CD14-positive monocyte (primary cell): ENCODE measurements at regions not wholly inside any gene's neighbourhood (a gene's known extent, or its start where the extent isn't known, plus 50 kb on each side); places are given as distances from the start of the nearest gene placed in this dataset.

ENCODE experiments used
- DNase-seq, 3 donors: peaks; one replicate each; pipeline ENCODE4 v3.0.0-alpha.2; 2011 to 2022
- H2AFZ ChIP-seq: 2 replicates; pipeline ENCODE4 v1.6.0; 2012; ENCODE audit warnings: mild to moderate bottlenecking, low read depth, low read length, inconsistent platforms; ENCODE audit not compliant: insufficient read depth, poor library complexity, severe bottlenecking
- H3K27ac ChIP-seq, 2 donors: 1 replicate in 1 of 2; 2 replicates in 1 of 2; pipeline ENCODE4 v1.5.1; 2012 to 2013; ENCODE audit warnings: low read length in 2 of 2, control low read depth in 1 of 2, inconsistent platforms in 1 of 2, low read depth in 1 of 2, mild to moderate bottlenecking in 1 of 2
- H3K27me3 ChIP-seq, 2 donors: one replicate each; pipeline versions ENCODE4 v1.6.0 to v1.6.1; 2011 to 2013; ENCODE audit warnings: low read length in 2 of 2; ENCODE audit not compliant: control insufficient read depth in 2 of 2, insufficient read depth in 2 of 2
- H3K36me3 ChIP-seq, 2 donors: replicated peaks in 1 of 2; 1 replicate in 1 of 2; 2 replicates in 1 of 2; pipeline versions ENCODE4 v1.5.1 to v1.6.1; 2012 to 2013; ENCODE audit warnings: low read length in 2 of 2, control low read depth in 1 of 2, inconsistent platforms in 1 of 2, mild to moderate bottlenecking in 1 of 2; ENCODE audit not compliant: insufficient read depth in 2 of 2, control insufficient read depth in 1 of 2
- H3K4me1 ChIP-seq, 2 donors: 1 replicate in 1 of 2; 2 replicates in 1 of 2; pipeline versions ENCODE4 v1.5.1 to v1.6.1; 2012 to 2013; ENCODE audit warnings: low read length in 2 of 2, control low read depth in 1 of 2, inconsistent platforms in 1 of 2, mild to moderate bottlenecking in 1 of 2, moderate library complexity in 1 of 2; ENCODE audit not compliant: insufficient read depth in 2 of 2, control insufficient read depth in 1 of 2
- H3K4me2 ChIP-seq: replicated peaks from 2 replicates; pipeline ENCODE3; 2012; ENCODE audit warnings: low read length, moderate library complexity, mild to moderate bottlenecking; ENCODE audit not compliant: poor library complexity, severe bottlenecking; ENCODE audit errors: extremely low read depth
- H3K4me3 ChIP-seq, 3 experiments: fragments of 200-600 bp in 1 of 3; sonication (generic) in 1 of 3; replicated peaks in 1 of 3; 1 replicate in 2 of 3; 2 replicates in 1 of 3; pipeline ENCODE4 v1.5.1; 2011 to 2013; ENCODE audit warnings: low read length in 3 of 3, mild to moderate bottlenecking in 3 of 3, control low read depth in 2 of 3, low read depth in 2 of 3, inconsistent platforms in 1 of 3, moderate library complexity in 1 of 3
- H3K79me2 ChIP-seq: 2 replicates; pipeline ENCODE4 v1.6.0; 2012; ENCODE audit warnings: mild to moderate bottlenecking, control low read depth, inconsistent platforms, low read length, moderate library complexity; ENCODE audit not compliant: insufficient read depth
- H3K9ac ChIP-seq: 2 replicates; pipeline ENCODE4 v1.6.0; 2017; ENCODE audit warnings: low read length, mild to moderate bottlenecking; ENCODE audit not compliant: insufficient read depth, poor library complexity, severe bottlenecking
- H3K9me3 ChIP-seq, 2 donors: replicated peaks in 1 of 2; 1 replicate in 1 of 2; 2 replicates in 1 of 2; pipeline versions ENCODE4 v1.5.1 to v1.6.1; 2012 to 2013; ENCODE audit warnings: low read length in 2 of 2, control low read depth in 1 of 2; ENCODE audit not compliant: control insufficient read depth in 1 of 2, insufficient read depth in 1 of 2
- H4K20me1 ChIP-seq: 2 replicates; pipeline ENCODE4 v1.6.0; 2012; ENCODE audit warnings: mild to moderate bottlenecking, low read length, control low read depth, moderate library complexity; ENCODE audit not compliant: insufficient read depth
- H3K27ac Mint-ChIP-seq, 7 donors: one replicate each; pipeline ENCODE4 v1.8.0; 2020; ENCODE audit warnings: mild to moderate bottlenecking in 7 of 7, mixed read lengths in 7 of 7, moderate library complexity in 6 of 7, inconsistent platforms in 2 of 7
- H3K27me3 Mint-ChIP-seq, 3 donors: one replicate each; pipeline ENCODE4 v1.8.0; 2021 to 2022; ENCODE audit warnings: low read depth in 3 of 3, mild to moderate bottlenecking in 3 of 3, mixed read lengths in 3 of 3, moderate library complexity in 3 of 3, inconsistent platforms in 1 of 3
- H3K36me3 Mint-ChIP-seq, 2 donors: one replicate each; pipeline ENCODE4 v1.8.0; 2020; ENCODE audit warnings: mixed read lengths in 2 of 2, inconsistent platforms in 1 of 2, mild to moderate bottlenecking in 1 of 2
- H3K4me1 Mint-ChIP-seq: one replicate; pipeline ENCODE4 v1.8.0; 2020; ENCODE audit warnings: mild to moderate bottlenecking, mixed read lengths
- H3K4me3 Mint-ChIP-seq, 2 donors: one replicate each; pipeline ENCODE4 v1.8.0; 2020; ENCODE audit warnings: mild to moderate bottlenecking in 2 of 2, mixed read lengths in 2 of 2, moderate library complexity in 1 of 2
- H3K9me3 Mint-ChIP-seq, 7 donors: one replicate each; pipeline ENCODE4 v1.8.0; 2020 to 2022; ENCODE audit warnings: mixed read lengths in 7 of 7, mild to moderate bottlenecking in 6 of 7, moderate library complexity in 6 of 7, inconsistent platforms in 2 of 7
- WGBS: methylation state at CpG from one replicate; pipeline ENCODE4 v1.1.5; 2013; ENCODE audit warnings: missing lambda C conversion rate; ENCODE audit not compliant: insufficient coverage; 5-methylcytosine and 5-hydroxymethylcytosine counted together
- intact Hi-C, 2 donors: fragments of 100-400 bp; cut with micrococcal nuclease; formaldehyde crosslinking; loops; one replicate each; pipeline versions ENCODE4 v1.15.0 to v1.15.1; 2023
- TF ChIP-seq, protein P1 (sequence below): fragments of 200-600 bp; IDR thresholded peaks from one replicate; pipeline ENCODE4 v1.8.0; 2022; ENCODE audit warnings: antibody characterized with exemption, mild to moderate bottlenecking

DNA sequence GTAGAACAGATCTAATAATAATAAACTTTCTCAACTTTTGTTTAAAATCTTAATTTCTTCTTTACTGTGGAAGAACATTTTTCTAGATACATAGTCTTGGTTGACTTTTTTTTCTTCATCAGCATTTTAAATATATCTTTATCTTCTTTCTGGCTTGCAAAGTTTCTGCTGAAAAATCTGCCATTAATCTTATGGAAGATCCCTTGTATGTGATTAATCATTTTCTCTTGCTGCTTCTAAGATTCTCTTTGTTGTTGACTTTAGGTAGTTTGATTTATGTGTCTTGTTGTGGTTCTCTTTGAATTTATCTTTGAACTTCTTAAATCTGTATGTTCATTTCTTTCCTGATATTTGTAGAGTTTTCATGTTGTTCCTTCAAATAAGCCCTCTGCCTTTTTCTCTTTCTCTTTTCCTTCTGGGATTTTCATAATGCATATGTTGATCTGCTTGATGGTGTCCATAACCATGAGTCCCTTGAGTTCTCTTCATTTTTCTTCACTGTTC is 657.6 kb upstream of the CXADR start:
- Histone ChIP-seq H3K27ac (no peak overlapping the region), H3K4me3 (no peak overlapping the region), H3K79me2 (no peaks in the 10 kb centered on the region), H2AFZ (no peak overlapping the region), H4K20me1 (no peaks in the 10 kb centered on the region), H3K9me3 (peaks cover 5 to 8% of the 10 kb centered on the region in 2 donors), H3K27me3 (no peaks in the 10 kb centered on the region), H3K4me1 (no peaks in the 10 kb centered on the region), H3K36me3 (no peaks in the 10 kb centered on the region), H3K4me2 (no peak overlapping the region), H3K9ac (no peak overlapping the region)
- Mint-ChIP-seq H3K36me3 (no peaks in the 10 kb centered on the region), H3K9me3 (peaks cover 0 to 14% (median 7%) of the 10 kb centered on the region in 7 donors), H3K27ac (no peak overlapping the region), H3K4me3 (no peak overlapping the region), H3K4me1 (no peaks in the 10 kb centered on the region), H3K27me3 (peaks cover 0 to 2% (median 0%) of the 10 kb centered on the region in 3 donors)
- intact Hi-C loops = no loop called here
- TF ChIP-seq, protein P1, sequence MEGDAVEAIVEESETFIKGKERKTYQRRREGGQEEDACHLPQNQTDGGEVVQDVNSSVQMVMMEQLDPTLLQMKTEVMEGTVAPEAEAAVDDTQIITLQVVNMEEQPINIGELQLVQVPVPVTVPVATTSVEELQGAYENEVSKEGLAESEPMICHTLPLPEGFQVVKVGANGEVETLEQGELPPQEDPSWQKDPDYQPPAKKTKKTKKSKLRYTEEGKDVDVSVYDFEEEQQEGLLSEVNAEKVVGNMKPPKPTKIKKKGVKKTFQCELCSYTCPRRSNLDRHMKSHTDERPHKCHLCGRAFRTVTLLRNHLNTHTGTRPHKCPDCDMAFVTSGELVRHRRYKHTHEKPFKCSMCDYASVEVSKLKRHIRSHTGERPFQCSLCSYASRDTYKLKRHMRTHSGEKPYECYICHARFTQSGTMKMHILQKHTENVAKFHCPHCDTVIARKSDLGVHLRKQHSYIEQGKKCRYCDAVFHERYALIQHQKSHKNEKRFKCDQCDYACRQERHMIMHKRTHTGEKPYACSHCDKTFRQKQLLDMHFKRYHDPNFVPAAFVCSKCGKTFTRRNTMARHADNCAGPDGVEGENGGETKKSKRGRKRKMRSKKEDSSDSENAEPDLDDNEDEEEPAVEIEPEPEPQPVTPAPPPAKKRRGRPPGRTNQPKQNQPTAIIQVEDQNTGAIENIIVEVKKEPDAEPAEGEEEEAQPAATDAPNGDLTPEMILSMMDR = no peak
- DNase-seq = no peak

DNA sequence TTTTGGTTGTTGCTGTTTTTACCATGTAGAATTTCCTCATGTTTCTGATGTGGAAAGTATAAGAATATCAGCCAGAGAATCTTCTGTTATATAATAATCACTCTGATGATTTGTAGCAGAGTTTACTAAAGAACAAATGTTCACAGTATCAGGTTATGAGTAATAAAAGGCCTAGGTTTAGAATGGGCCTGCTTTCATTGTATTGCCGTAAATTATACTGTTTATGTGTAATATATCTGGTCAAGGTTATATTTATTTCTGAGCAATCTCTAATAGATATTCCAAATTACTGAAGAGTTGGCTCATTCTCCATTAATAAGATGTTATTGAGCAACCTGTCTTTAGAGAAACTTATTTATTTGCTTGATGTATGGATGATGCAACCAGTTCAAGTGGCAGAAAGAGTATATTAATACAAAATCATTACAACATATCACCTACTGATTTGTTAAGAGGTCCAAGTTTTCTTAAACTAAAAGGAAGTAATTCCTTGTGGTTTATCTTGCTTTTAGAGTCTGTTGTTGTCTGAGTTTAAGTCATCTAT is 649.4 kb upstream of the CXADR start:
- Histone ChIP-seq H3K4me3 (no peak overlapping the region), H3K27me3 (no peaks in the 10 kb centered on the region), H3K9me3 (peaks cover 3 to 5% of the 10 kb centered on the region in 2 donors), H3K36me3 (no peaks in the 10 kb centered on the region), H3K4me1 (no peaks in the 10 kb centered on the region), H3K27ac (no peak overlapping the region), H4K20me1 (no peaks in the 10 kb centered on the region), H2AFZ (no peak overlapping the region), H3K79me2 (no peaks in the 10 kb centered on the region), H3K4me2 (no peak overlapping the region), H3K9ac (no peak overlapping the region)
- TF ChIP-seq, protein P1 = no peak
- peaks cover 0 to 2% (median 0%) of the 10 kb centered on the region in 3 donors for H3K27me3 Mint-ChIP-seq
- no CpG with 5 or more reads among the region's 1 CpG for WGBS
- peaks cover 0 to 10% (median 5%) of the 10 kb centered on the region in 7 donors for H3K9me3 Mint-ChIP-seq
- no peak overlapping the region for H3K27ac Mint-ChIP-seq
- H3K4me3 Mint-ChIP-seq = no peak overlapping the region
- H3K4me1 Mint-ChIP-seq = no peaks in the 10 kb centered on the region
- intact Hi-C loops = no loop called here
- H3K36me3 Mint-ChIP-seq = no peaks in the 10 kb centered on the region
- DNase-seq = peak in 1 of 3 donors; percentile 3
